GM23338 (cell line): ENCODE measurements at regions not wholly inside any gene's neighbourhood (a gene's known extent, or its start where the extent isn't known, plus 50 kb on each side); places are given as distances from the start of the nearest gene placed in this dataset.

Experiments used
- ATAC-seq: fragments of 200-7000 bp; cut with Tn5 transposase; 3 replicates; pipeline ENCODE4 v1.9.1; 2020
- DNase-seq: peaks from one replicate; pipeline ENCODE4 v3.0.0-alpha.2; 2015; ENCODE audit warnings: low spot score
- H2AFZ ChIP-seq: fragments of 200-600 bp; sonication (generic); 2 replicates; pipeline ENCODE4 v1.8.0; 2016; ENCODE audit warnings: antibody characterized with exemption, mild to moderate bottlenecking, moderate library complexity
- H3F3A ChIP-seq: fragments of 200-600 bp; sonication (generic); replicated peaks from 2 replicates; pipeline ENCODE4 v1.8.0; 2017; ENCODE audit warnings: antibody characterized with exemption, mixed run types, low read depth
- H3K27ac ChIP-seq: fragments of 200-600 bp; sonication (generic); 2 replicates; pipeline ENCODE4 v1.6.1; 2016; ENCODE audit warnings: low read depth
- H3K27me3 ChIP-seq: fragments of 200-600 bp; sonication (generic); 2 replicates; pipeline ENCODE4 v1.8.0; 2016; ENCODE audit warnings: mild to moderate bottlenecking, mixed run types, moderate library complexity; ENCODE audit not compliant: insufficient read depth
- H3K36me3 ChIP-seq: fragments of 200-600 bp; sonication (generic); 2 replicates; pipeline ENCODE4 v1.8.0; 2016; ENCODE audit warnings: mild to moderate bottlenecking; ENCODE audit not compliant: insufficient read depth
- H3K4me1 ChIP-seq: fragments of 200-600 bp; sonication (generic); 2 replicates; pipeline ENCODE4 v1.8.0; 2016; ENCODE audit warnings: mild to moderate bottlenecking, moderate library complexity; ENCODE audit not compliant: insufficient read depth
- H3K4me2 ChIP-seq: fragments of 200-600 bp; sonication (generic); 2 replicates; pipeline ENCODE4 v1.7.1; 2017; ENCODE audit warnings: mixed run types
- H3K4me3 ChIP-seq: fragments of 200-600 bp; sonication (generic); 2 replicates; pipeline ENCODE4 v1.6.1; 2016; ENCODE audit warnings: mixed run types
- H3K79me2 ChIP-seq: fragments of 200-600 bp; sonication (generic); replicated peaks from 2 replicates; pipeline ENCODE4 v1.8.0; 2017; ENCODE audit warnings: mild to moderate bottlenecking; ENCODE audit not compliant: insufficient read depth
- H3K9me2 ChIP-seq: fragments of 200-600 bp; sonication (generic); 2 replicates; pipeline ENCODE4 v1.8.0; 2017; ENCODE audit not compliant: insufficient read depth
- H4K20me1 ChIP-seq: fragments of 200-600 bp; sonication (generic); replicated peaks from 2 replicates; pipeline ENCODE4 v1.8.0; 2017; ENCODE audit warnings: mild to moderate bottlenecking; ENCODE audit not compliant: insufficient read depth
- H3K27ac Mint-ChIP-seq: 2 replicates; pipeline ENCODE4 v1.8.0; 2020; ENCODE audit warnings: inconsistent platforms, mild to moderate bottlenecking, moderate library complexity, mixed read lengths
- H3K27me3 Mint-ChIP-seq: 3 replicates; pipeline ENCODE4 v1.8.0; 2022; ENCODE audit warnings: low read depth, mild to moderate bottlenecking, moderate library complexity, mixed read lengths, inconsistent platforms; ENCODE audit not compliant: insufficient read depth, poor library complexity
- H3K36me3 Mint-ChIP-seq: 3 replicates; pipeline ENCODE4 v1.8.0; 2021; ENCODE audit warnings: low read depth, mild to moderate bottlenecking, inconsistent platforms, moderate library complexity, mixed read lengths
- H3K4me1 Mint-ChIP-seq: 3 replicates; pipeline ENCODE4 v1.8.0; 2020; ENCODE audit warnings: mild to moderate bottlenecking, inconsistent platforms, mixed read lengths
- H3K4me3 Mint-ChIP-seq: 3 replicates; pipeline ENCODE4 v1.8.0; 2021; ENCODE audit warnings: moderate library complexity, mild to moderate bottlenecking, inconsistent platforms, mixed read lengths
- H3K9me3 Mint-ChIP-seq: 3 replicates; pipeline ENCODE4 v1.8.0; 2020; ENCODE audit warnings: moderate library complexity, mild to moderate bottlenecking, inconsistent platforms, mixed read lengths
- CREB1 ChIP-seq: fragments of 250-450 bp; sonication (Bioruptor Pico); IDR thresholded peaks from 2 replicates; pipeline ENCODE4 v1.5.0; 2020; ENCODE audit warnings: low read depth, mild to moderate bottlenecking, moderate library complexity
- EZH2 ChIP-seq: fragments of 200-600 bp; sonication (generic); IDR thresholded peaks from one replicate; pipeline ENCODE4 v1.8.0; 2017; ENCODE audit warnings: antibody characterized with exemption, mild to moderate bottlenecking, low read depth; ENCODE audit not compliant: unreplicated experiment
- EZH2phosphoT487 ChIP-seq: fragments of 200-600 bp; sonication (generic); IDR thresholded peaks from one replicate; pipeline ENCODE4 v1.8.1; 2018; ENCODE audit warnings: antibody characterized with exemption; ENCODE audit not compliant: unreplicated experiment
- JUNB ChIP-seq: IDR thresholded peaks from one replicate; pipeline ENCODE4 v1.6.1; 2016; ENCODE audit warnings: antibody characterized with exemption; ENCODE audit not compliant: unreplicated experiment
- NANOG ChIP-seq: IDR thresholded peaks from 2 replicates; pipeline ENCODE4 v1.6.1; 2016; ENCODE audit warnings: antibody characterized with exemption, borderline replicate concordance
- POLR2AphosphoS5 ChIP-seq: IDR thresholded peaks from 2 replicates; pipeline ENCODE4 v1.6.1; 2016; ENCODE audit warnings: antibody characterized with exemption, low read depth
- REST ChIP-seq: IDR thresholded peaks from one replicate; pipeline ENCODE4 v1.6.1; 2018; ENCODE audit warnings: antibody characterized with exemption; ENCODE audit not compliant: unreplicated experiment
- STAT1 ChIP-seq: IDR thresholded peaks from one replicate; pipeline ENCODE4 v1.6.1; 2016; ENCODE audit warnings: antibody characterized with exemption; ENCODE audit not compliant: unreplicated experiment
- ZNF114 ChIP-seq: fragments of 250-450 bp; sonication (Bioruptor Pico); IDR thresholded peaks from 2 replicates; pipeline ENCODE4 v1.5.0; 2020; ENCODE audit warnings: mild to moderate bottlenecking, moderate library complexity
- ZNF331 ChIP-seq: fragments of 250-450 bp; sonication (Bioruptor Pico); IDR thresholded peaks from 2 replicates; pipeline ENCODE4 v1.5.0; 2020; ENCODE audit warnings: low read depth, mild to moderate bottlenecking, moderate library complexity
- TF ChIP-seq, protein P1 (sequence below): IDR thresholded peaks from 2 replicates; pipeline ENCODE4 v1.6.1; 2016; ENCODE audit warnings: antibody characterized with exemption
- TF ChIP-seq, protein P2 (sequence below), 2 experiments: fragments of 200-600 bp in 1 of 2; sonication (generic) in 1 of 2; conservative IDR thresholded peaks; 2 replicates each; pipeline versions ENCODE4 v1.5.1 to v1.6.1; 2016 to 2017; ENCODE audit warnings: antibody characterized with exemption in 2 of 2, low read depth in 2 of 2, mild to moderate bottlenecking in 2 of 2, moderate library complexity in 1 of 2
- TF ChIP-seq, protein P3 (sequence below): fragments of 250-450 bp; sonication (Bioruptor Pico); IDR thresholded peaks from 2 replicates; pipeline ENCODE4 v1.5.0; 2020; ENCODE audit warnings: mild to moderate bottlenecking, moderate library complexity

DNA sequence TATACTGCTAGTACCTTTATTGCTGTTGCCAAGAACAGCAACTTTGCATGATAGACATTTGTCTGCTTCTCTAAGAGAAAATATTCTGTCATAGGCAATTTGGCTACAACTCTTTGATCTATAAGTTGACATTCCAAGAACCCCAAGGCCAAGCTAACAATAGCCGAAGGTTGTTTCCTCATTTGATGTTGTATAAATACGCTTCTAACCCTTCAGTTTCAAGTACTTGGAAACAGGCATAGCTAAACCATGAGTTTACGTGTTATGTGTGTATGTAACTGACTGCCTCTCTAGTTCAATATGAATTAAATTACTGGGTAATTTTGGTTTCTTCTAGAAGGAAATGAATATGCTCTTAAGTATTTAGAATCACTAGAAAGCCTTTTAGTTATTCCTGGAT lies 1034.0 kb downstream of the TLE4 start:
- no peaks in the 10 kb centered on the region for H3K36me3 ChIP-seq
- H3K27ac Mint-ChIP-seq: no peak overlapping the region
- no peaks in the 10 kb centered on the region for H3F3A ChIP-seq
- peaks cover 17% of the 10 kb centered on the region for H3K4me1 Mint-ChIP-seq
- no peaks in the 10 kb centered on the region for H3K27me3 ChIP-seq
- no peaks in the 10 kb centered on the region for H3K9me2 ChIP-seq
- TF ChIP-seq ZNF114 (CRISPR knock-in tag) (no peak), ZNF331 (CRISPR knock-in tag) (no peak), CREB1 (CRISPR knock-in tag) (no peak), EZH2phosphoT487 (no peak), REST (no peak), NANOG (no peak), POLR2AphosphoS5 (no peak), EZH2 (no peak), STAT1 (no peak), JUNB (no peak)
- TF ChIP-seq, protein P1, sequence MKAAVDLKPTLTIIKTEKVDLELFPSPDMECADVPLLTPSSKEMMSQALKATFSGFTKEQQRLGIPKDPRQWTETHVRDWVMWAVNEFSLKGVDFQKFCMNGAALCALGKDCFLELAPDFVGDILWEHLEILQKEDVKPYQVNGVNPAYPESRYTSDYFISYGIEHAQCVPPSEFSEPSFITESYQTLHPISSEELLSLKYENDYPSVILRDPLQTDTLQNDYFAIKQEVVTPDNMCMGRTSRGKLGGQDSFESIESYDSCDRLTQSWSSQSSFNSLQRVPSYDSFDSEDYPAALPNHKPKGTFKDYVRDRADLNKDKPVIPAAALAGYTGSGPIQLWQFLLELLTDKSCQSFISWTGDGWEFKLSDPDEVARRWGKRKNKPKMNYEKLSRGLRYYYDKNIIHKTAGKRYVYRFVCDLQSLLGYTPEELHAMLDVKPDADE: no peak
- TF ChIP-seq, protein P2, sequence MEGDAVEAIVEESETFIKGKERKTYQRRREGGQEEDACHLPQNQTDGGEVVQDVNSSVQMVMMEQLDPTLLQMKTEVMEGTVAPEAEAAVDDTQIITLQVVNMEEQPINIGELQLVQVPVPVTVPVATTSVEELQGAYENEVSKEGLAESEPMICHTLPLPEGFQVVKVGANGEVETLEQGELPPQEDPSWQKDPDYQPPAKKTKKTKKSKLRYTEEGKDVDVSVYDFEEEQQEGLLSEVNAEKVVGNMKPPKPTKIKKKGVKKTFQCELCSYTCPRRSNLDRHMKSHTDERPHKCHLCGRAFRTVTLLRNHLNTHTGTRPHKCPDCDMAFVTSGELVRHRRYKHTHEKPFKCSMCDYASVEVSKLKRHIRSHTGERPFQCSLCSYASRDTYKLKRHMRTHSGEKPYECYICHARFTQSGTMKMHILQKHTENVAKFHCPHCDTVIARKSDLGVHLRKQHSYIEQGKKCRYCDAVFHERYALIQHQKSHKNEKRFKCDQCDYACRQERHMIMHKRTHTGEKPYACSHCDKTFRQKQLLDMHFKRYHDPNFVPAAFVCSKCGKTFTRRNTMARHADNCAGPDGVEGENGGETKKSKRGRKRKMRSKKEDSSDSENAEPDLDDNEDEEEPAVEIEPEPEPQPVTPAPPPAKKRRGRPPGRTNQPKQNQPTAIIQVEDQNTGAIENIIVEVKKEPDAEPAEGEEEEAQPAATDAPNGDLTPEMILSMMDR (conservative IDR thresholded peaks at IDR 0.05; ENCODE audit: low read depth in 2 of 2): no peak
- TF ChIP-seq, protein P3, sequence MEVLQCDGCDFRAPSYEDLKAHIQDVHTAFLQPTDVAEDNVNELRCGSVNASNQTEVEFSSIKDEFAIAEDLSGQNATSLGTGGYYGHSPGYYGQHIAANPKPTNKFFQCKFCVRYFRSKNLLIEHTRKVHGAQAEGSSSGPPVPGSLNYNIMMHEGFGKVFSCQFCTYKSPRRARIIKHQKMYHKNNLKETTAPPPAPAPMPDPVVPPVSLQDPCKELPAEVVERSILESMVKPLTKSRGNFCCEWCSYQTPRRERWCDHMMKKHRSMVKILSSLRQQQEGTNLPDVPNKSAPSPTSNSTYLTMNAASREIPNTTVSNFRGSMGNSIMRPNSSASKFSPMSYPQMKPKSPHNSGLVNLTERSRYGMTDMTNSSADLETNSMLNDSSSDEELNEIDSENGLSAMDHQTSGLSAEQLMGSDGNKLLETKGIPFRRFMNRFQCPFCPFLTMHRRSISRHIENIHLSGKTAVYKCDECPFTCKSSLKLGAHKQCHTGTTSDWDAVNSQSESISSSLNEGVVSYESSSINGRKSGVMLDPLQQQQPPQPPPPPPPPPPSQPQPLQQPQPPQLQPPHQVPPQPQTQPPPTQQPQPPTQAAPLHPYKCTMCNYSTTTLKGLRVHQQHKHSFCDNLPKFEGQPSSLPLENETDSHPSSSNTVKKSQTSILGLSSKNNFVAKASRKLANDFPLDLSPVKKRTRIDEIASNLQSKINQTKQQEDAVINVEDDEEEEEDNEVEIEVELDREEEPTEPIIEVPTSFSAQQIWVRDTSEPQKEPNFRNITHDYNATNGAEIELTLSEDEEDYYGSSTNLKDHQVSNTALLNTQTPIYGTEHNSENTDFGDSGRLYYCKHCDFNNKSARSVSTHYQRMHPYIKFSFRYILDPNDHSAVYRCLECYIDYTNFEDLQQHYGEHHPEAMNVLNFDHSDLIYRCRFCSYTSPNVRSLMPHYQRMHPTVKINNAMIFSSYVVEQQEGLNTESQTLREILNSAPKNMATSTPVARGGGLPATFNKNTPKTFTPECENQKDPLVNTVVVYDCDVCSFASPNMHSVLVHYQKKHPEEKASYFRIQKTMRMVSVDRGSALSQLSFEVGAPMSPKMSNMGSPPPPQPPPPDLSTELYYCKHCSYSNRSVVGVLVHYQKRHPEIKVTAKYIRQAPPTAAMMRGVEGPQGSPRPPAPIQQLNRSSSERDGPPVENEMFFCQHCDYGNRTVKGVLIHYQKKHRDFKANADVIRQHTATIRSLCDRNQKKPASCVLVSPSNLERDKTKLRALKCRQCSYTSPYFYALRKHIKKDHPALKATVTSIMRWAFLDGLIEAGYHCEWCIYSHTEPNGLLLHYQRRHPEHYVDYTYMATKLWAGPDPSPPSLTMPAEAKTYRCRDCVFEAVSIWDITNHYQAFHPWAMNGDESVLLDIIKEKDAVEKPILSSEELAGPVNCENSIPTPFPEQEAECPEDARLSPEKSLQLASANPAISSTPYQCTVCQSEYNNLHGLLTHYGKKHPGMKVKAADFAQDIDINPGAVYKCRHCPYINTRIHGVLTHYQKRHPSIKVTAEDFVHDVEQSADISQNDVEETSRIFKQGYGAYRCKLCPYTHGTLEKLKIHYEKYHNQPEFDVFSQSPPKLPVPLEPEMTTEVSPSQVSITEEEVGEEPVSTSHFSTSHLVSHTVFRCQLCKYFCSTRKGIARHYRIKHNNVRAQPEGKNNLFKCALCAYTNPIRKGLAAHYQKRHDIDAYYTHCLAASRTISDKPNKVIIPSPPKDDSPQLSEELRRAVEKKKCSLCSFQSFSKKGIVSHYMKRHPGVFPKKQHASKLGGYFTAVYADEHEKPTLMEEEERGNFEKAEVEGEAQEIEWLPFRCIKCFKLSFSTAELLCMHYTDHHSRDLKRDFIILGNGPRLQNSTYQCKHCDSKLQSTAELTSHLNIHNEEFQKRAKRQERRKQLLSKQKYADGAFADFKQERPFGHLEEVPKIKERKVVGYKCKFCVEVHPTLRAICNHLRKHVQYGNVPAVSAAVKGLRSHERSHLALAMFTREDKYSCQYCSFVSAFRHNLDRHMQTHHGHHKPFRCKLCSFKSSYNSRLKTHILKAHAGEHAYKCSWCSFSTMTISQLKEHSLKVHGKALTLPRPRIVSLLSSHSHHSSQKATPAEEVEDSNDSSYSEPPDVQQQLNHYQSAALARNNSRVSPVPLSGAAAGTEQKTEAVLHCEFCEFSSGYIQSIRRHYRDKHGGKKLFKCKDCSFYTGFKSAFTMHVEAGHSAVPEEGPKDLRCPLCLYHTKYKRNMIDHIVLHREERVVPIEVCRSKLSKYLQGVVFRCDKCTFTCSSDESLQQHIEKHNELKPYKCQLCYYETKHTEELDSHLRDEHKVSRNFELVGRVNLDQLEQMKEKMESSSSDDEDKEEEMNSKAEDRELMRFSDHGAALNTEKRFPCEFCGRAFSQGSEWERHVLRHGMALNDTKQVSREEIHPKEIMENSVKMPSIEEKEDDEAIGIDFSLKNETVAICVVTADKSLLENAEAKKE: no peak
- H4K20me1 ChIP-seq: no peaks in the 10 kb centered on the region
- H3K79me2 ChIP-seq: no peaks in the 10 kb centered on the region
- no peak overlapping the region for H2AFZ ChIP-seq
- H3K4me3 Mint-ChIP-seq: no peak overlapping the region
- peak overlapping the region; percentile 8; the same call in 1 of the 2 replicates for H3K4me2 ChIP-seq
- H3K9me3 Mint-ChIP-seq: no peaks in the 10 kb centered on the region; the same call in 2 of the 3 replicates
- no peak overlapping the region for H3K4me3 ChIP-seq
- H3K27me3 Mint-ChIP-seq: no peaks in the 10 kb centered on the region
- H3K27ac ChIP-seq: no peak overlapping the region
- H3K36me3 Mint-ChIP-seq: no peaks in the 10 kb centered on the region
- peaks cover 12% of the 10 kb centered on the region for H3K4me1 ChIP-seq
- ATAC-seq (no peak), DNase-seq (peak; percentile 20)
